ENCODE measurements at regions not wholly inside any gene's neighbourhood (a gene's known extent, or its start where the extent isn't known, plus 50 kb on each side); places are given as distances from the start of the nearest gene placed in this dataset.

GRCh38 chr3:67737140-67737539, 82.7 kb upstream of the SUCLG2 start:
- TF ChIP-seq, protein P1, sequence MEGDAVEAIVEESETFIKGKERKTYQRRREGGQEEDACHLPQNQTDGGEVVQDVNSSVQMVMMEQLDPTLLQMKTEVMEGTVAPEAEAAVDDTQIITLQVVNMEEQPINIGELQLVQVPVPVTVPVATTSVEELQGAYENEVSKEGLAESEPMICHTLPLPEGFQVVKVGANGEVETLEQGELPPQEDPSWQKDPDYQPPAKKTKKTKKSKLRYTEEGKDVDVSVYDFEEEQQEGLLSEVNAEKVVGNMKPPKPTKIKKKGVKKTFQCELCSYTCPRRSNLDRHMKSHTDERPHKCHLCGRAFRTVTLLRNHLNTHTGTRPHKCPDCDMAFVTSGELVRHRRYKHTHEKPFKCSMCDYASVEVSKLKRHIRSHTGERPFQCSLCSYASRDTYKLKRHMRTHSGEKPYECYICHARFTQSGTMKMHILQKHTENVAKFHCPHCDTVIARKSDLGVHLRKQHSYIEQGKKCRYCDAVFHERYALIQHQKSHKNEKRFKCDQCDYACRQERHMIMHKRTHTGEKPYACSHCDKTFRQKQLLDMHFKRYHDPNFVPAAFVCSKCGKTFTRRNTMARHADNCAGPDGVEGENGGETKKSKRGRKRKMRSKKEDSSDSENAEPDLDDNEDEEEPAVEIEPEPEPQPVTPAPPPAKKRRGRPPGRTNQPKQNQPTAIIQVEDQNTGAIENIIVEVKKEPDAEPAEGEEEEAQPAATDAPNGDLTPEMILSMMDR (IDR thresholded peaks at IDR 0.05) = no peak
- TF ChIP-seq POLR2AphosphoS5 (IDR thresholded peaks at IDR 0.05) (no peak), POLR2A (IDR thresholded peaks at IDR 0.05; ENCODE audit: low read depth) (no peak), EP300 (IDR thresholded peaks at IDR 0.05) (no peak)
- 78% methylated on average over 1 of the region's 1 CpG for WGBS
- no peak overlapping the region for H3K4me3 ChIP-seq
- H3K27me3 ChIP-seq = no peaks in the 10 kb centered on the region
- no peak for DNase-seq (ENCODE audit: extremely low spot score)
- no peaks in the 10 kb centered on the region for H3K36me3 ChIP-seq
- H3K4me1 ChIP-seq = no peaks in the 10 kb centered on the region
- intact Hi-C loops (cut with DNase I) = no loop called here
- peaks cover 0 to 10% (median 0%) of the 10 kb centered on the region in 4 donors for H3K9me3 ChIP-seq
- H3K27ac ChIP-seq (replicated peaks in 1 of 4) = no peak overlapping the region

DNA sequence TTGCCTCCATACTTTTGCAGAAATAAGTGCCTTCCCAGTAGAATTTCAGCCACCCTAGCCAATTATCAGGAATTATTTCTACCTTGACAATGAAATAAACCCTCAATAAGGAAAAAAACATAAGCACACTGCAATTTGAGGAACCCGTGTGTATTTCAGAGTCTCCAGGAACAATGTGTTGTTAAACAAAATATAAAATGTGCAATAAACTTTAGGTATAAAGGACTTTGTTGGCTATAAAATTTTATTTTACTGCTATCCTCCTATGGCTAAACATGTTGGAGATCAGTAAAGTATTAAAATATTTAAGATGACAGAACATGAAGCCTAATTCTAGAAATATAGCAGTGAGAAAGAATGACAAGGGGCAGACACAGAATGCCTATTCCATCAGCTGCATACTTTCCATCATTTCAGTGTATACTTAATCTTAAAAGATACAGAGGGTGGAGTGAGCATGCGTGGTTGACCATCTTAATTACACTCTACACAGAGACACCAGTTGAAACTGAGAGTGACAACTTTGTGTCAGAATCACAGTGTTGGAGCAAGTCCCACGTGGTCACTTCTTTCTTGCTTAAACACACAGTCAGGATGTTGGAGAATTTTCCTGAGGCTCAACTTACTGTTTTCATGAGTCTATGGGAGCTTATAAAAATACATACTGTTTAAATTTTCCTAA, 79.0 kb upstream of the SUCLG2 start:
- DNase-seq (ENCODE audit: extremely low spot score) = no peak
- Histone ChIP-seq H3K9me3 (no peaks in the 10 kb centered on the region), H3K27me3 (no peaks in the 10 kb centered on the region), H3K36me3 (no peaks in the 10 kb centered on the region), H3K4me1 (no peaks in the 10 kb centered on the region), H3K27ac (replicated peaks in 1 of 4) (no peak overlapping the region), H3K4me3 (no peak overlapping the region)
- intact Hi-C loops (cut with DNase I) = no loop called here
- WGBS = 76% methylated on average over 3 of the region's 3 CpGs
- no peak for TF ChIP-seq POLR2A (IDR thresholded peaks at IDR 0.05; ENCODE audit: low read depth)
- TF ChIP-seq EP300 (IDR thresholded peaks at IDR 0.05) = no peak
- TF ChIP-seq, protein P1 (IDR thresholded peaks at IDR 0.05) = no peak
- TF ChIP-seq POLR2AphosphoS5 (IDR thresholded peaks at IDR 0.05) = no peak

DNA sequence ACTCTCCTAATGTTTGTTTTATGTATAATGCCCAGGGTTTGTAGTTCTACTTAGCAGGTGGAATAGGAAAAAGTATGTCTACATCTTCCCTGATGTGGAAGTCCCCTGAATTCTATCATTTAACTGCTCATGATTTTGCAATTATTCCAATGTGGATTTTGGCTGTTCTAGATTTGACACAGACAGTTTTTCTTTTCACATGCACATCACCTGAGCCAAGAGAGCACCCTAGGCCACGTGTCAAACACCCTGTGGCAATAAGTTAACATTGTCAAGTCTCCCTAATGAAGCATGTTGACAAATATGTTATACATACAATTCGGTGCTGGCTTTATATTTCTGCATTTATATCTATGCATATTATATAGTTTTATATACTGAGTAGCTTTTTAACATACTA, 70.0 kb upstream of the SUCLG2 start:
- intact Hi-C loops (cut with DNase I) = no loop called here
- no peak overlapping the region for H3K4me3 ChIP-seq
- no peaks in the 10 kb centered on the region for H3K27me3 ChIP-seq
- no peak for DNase-seq (ENCODE audit: extremely low spot score)
- H3K4me1 ChIP-seq = no peaks in the 10 kb centered on the region
- no peak overlapping the region for H3K27ac ChIP-seq (replicated peaks in 1 of 4)
- H3K36me3 ChIP-seq = no peaks in the 10 kb centered on the region
- TF ChIP-seq POLR2AphosphoS5 (IDR thresholded peaks at IDR 0.05) (no peak), EP300 (IDR thresholded peaks at IDR 0.05) (no peak), POLR2A (IDR thresholded peaks at IDR 0.05; ENCODE audit: low read depth) (no peak)
- TF ChIP-seq, protein P1 (IDR thresholded peaks at IDR 0.05) = no peak
- H3K9me3 ChIP-seq = peaks cover 0 to 6% (median 0%) of the 10 kb centered on the region in 4 donors
- 78% methylated on average over 2 of the region's 2 CpGs for WGBS

- Histone ChIP-seq H3K27ac (replicated peaks in 1 of 4) (no peak overlapping the region), H3K4me3 (no peak overlapping the region), H3K9me3 (peaks cover 0 to 6% (median 0%) of the 10 kb centered on the region in 4 donors), H3K36me3 (no peaks in the 10 kb centered on the region), H3K4me1 (no peaks in the 10 kb centered on the region), H3K27me3 (no peaks in the 10 kb centered on the region)
- WGBS = 90% methylated on average over 1 of the region's 1 CpG
- no peak for TF ChIP-seq POLR2AphosphoS5 (IDR thresholded peaks at IDR 0.05)
- no peak for TF ChIP-seq EP300 (IDR thresholded peaks at IDR 0.05)
- TF ChIP-seq, protein P1 (IDR thresholded peaks at IDR 0.05) = no peak
- no peak for TF ChIP-seq POLR2A (IDR thresholded peaks at IDR 0.05; ENCODE audit: low read depth)
- no peak for DNase-seq (ENCODE audit: extremely low spot score)
- intact Hi-C loops (cut with DNase I) = no loop called here
Measured at GRCh38 chr3:67723863-67724262, 69.5 kb upstream of the SUCLG2 start.

GRCh38 chr3:67719333-67719732, 64.9 kb upstream of the SUCLG2 start:
- WGBS = 89% methylated on average over 3 of the region's 3 CpGs
- intact Hi-C loops (cut with DNase I) = no loop called here
- TF ChIP-seq POLR2AphosphoS5 (IDR thresholded peaks at IDR 0.05) (no peak), POLR2A (IDR thresholded peaks at IDR 0.05; ENCODE audit: low read depth) (no peak)
- TF ChIP-seq, protein P1 (IDR thresholded peaks at IDR 0.05) = no peak
- DNase-seq (ENCODE audit: extremely low spot score) = no peak
- no peaks in the 10 kb centered on the region for H3K36me3 ChIP-seq
- H3K4me3 ChIP-seq = no peak overlapping the region
- H3K9me3 ChIP-seq = no peaks in the 10 kb centered on the region
- no peak overlapping the region for H3K27ac ChIP-seq (replicated peaks in 1 of 4)
- H3K27me3 ChIP-seq = no peaks in the 10 kb centered on the region
- H3K4me1 ChIP-seq = no peaks in the 10 kb centered on the region
